ENCODE measurements at regions not wholly inside any gene's neighbourhood (a gene's known extent, or its start where the extent isn't known, plus 50 kb on each side); places are given as distances from the start of the nearest gene placed in this dataset.

- CTCF ChIA-PET = interaction anchor here (1.0 kb wide), 1 partner anchor 16 kb away, joined by 5 read pairs; no protein-coding TSS in a partner anchor
These were observed 399.9 kb upstream of the ADAMTS5 start for GRCh38 chr21:27366646-27367235.

More at GRCh38 chr21:27366646-27367235, 399.9 kb upstream of the ADAMTS5 start:
- Histone ChIP-seq H3K27me3 (ENCODE audit: control insufficient read depth in 2 of 2, insufficient read depth in 2 of 2, low read length in 2 of 2) (no peaks in the 10 kb centered on the region), H3K9ac (replicated peaks; ENCODE audit: extremely low read depth, insufficient read depth, low read length) (no peak overlapping the region), H3K36me3 (ENCODE audit: control insufficient read depth in 2 of 2, extremely low read depth in 1 of 2, insufficient read depth in 2 of 2, low read length in 2 of 2) (no peaks in the 10 kb centered on the region), H4K20me1 (replicated peaks; ENCODE audit: control insufficient read depth, extremely low read depth, insufficient read depth, low read length) (no peaks in the 10 kb centered on the region), H3K4me1 (ENCODE audit: control insufficient read depth, extremely low read depth, insufficient read depth, low read length) (no peaks in the 10 kb centered on the region), H2AFZ (ENCODE audit: low read depth, low read length) (no peak overlapping the region), H3K79me2 (ENCODE audit: control insufficient read depth, insufficient read depth, low read length) (no peaks in the 10 kb centered on the region), H3K4me2 (ENCODE audit: insufficient read depth, low read length) (no peak overlapping the region), H3K27ac (ENCODE audit: insufficient read depth, low read depth, low read length) (no peak overlapping the region), H3K9me1 (replicated peaks; ENCODE audit: control insufficient read depth, extremely low read depth, insufficient read depth, low read length) (no peaks in the 10 kb centered on the region), H3K9me3 (replicated peaks; ENCODE audit: control insufficient read depth, insufficient read depth, low read length) (no peaks in the 10 kb centered on the region), H3K4me3 (replicated peaks in 1 of 3; ENCODE audit: insufficient read depth in 1 of 3, low read depth in 1 of 3, low read length in 3 of 3) (no peak overlapping the region)
- no TSS peak for BruUV-seq (replicated peaks)
- POLR2A ChIA-PET = no interaction called here
- dilution Hi-C loops (cut with MboI; ENCODE audit: extremely low pct_ligation_motif_present, low sequenced_read_pairs) (no loop called here), intact Hi-C loops (cut with micrococcal nuclease) (loop anchor here (10.0 kb wide), 1 partner anchor 198 kb away; no protein-coding TSS in a partner anchor)
- DNase-seq (ENCODE audit: low read depth, low spot score) = no peak
- FAIRE-seq = no peak
- TF ChIP-seq MYC (IDR thresholded peaks at IDR 0.05; ENCODE audit: low read depth, low read length) (no peak), JUN (IDR thresholded peaks at IDR 0.05; ENCODE audit: borderline replicate concordance, insufficient read depth, insufficient read length, low read depth) (no peak), MAX (IDR thresholded peaks at IDR 0.05; ENCODE audit: insufficient read depth, insufficient read length) (no peak), FOS (IDR thresholded peaks at IDR 0.05; ENCODE audit: borderline replicate concordance, insufficient read depth, low read length) (no peak), GATA2 (IDR thresholded peaks at IDR 0.05; ENCODE audit: insufficient read depth, insufficient read length, low read depth, low read length) (no peak), POLR2AphosphoS5 (IDR thresholded peaks at IDR 0.05; ENCODE audit: insufficient read depth, low read depth, low read length) (no peak), POLR2A (IDR thresholded peaks at IDR 0.05; ENCODE audit: low read depth, low read length) (no peak), CTCF (IDR thresholded peaks at IDR 0.05; ENCODE audit: extremely low read depth in 1 of 2, insufficient read depth in 1 of 2, low read depth in 1 of 2, low read length in 2 of 2) (no peak), EZH2 (IDR thresholded peaks at IDR 0.05; ENCODE audit: borderline replicate concordance, low read depth, low read length, severe bottlenecking) (no peak)
